Erythroblast (primary cell): ENCODE measurements at regions not wholly inside any gene's neighbourhood (a gene's known extent, or its start where the extent isn't known, plus 50 kb on each side); places are given as distances from the start of the nearest gene placed in this dataset.

Experiments
- GATA1 ChIP-seq: IDR thresholded peaks from 2 replicates; pipeline ENCODE4 v1.6.1; 2011; ENCODE audit warnings: low read depth, mild to moderate bottlenecking, control low read depth, low read length, moderate library complexity
- POLR2A ChIP-seq: IDR thresholded peaks from 2 replicates; pipeline ENCODE4 v1.6.1; 2011; ENCODE audit warnings: mild to moderate bottlenecking, low read length

GRCh38 chr5:87132696-87133095, 135.0 kb upstream of the RASA1 start:
- TF ChIP-seq POLR2A (no peak), GATA1 (no peak)
